Breast epithelium (tissue), 4 donors: ENCODE measurements at regions not wholly inside any gene's neighbourhood (a gene's known extent, or its start where the extent isn't known, plus 50 kb on each side); places are given as distances from the start of the nearest gene placed in this dataset.

Experiments used
- DNase-seq, 2 donors: peaks; one replicate each; pipeline ENCODE4 v3.0.0-alpha.2; 2019; ENCODE audit warnings: low spot score in 2 of 2
- H3K27ac ChIP-seq, 2 donors: fragments of 200-600 bp; sonication (generic) in 1 of 2; one replicate each; pipeline ENCODE4 v1.5.1; 2016 to 2019; ENCODE audit warnings: mild to moderate bottlenecking in 1 of 2
- H3K27me3 ChIP-seq, 2 donors: fragments of 200-600 bp; sonication (generic) in 1 of 2; one replicate each; pipeline versions ENCODE4 v1.5.1 to v1.6.0; 2017 to 2019; ENCODE audit warnings: control low read depth in 1 of 2, mild to moderate bottlenecking in 1 of 2
- H3K36me3 ChIP-seq: fragments of 200-600 bp; one replicate; pipeline ENCODE4 v1.5.1; 2019
- H3K4me1 ChIP-seq, 2 donors: fragments of 200-600 bp; sonication (generic); one replicate each; pipeline ENCODE4 v1.5.1; 2016 to 2019; ENCODE audit warnings: control low read depth in 1 of 2
- H3K4me3 ChIP-seq, 3 donors: fragments of 200-600 bp; sonication (generic); 1 replicate in 2 of 3; 2 replicates in 1 of 3; pipeline ENCODE4 v1.5.1; 2016 to 2019; ENCODE audit warnings: mild to moderate bottlenecking in 3 of 3, moderate library complexity in 2 of 3
- H3K9me3 ChIP-seq, 2 donors: fragments of 200-600 bp; sonication (generic) in 1 of 2; one replicate each; pipeline ENCODE4 v1.5.1; 2016 to 2019; ENCODE audit warnings: control low read depth in 1 of 2
- CTCF ChIP-seq, 3 donors: fragments of 450-650 bp; IDR thresholded peaks; one replicate each; pipeline ENCODE4 v1.5.1; 2016 to 2017; ENCODE audit warnings: antibody characterized with exemption in 3 of 3, mild to moderate bottlenecking in 3 of 3, moderate library complexity in 3 of 3
- POLR2A ChIP-seq: fragments of 450-650 bp; IDR thresholded peaks from one replicate; pipeline ENCODE4 v1.6.1; 2016; ENCODE audit warnings: antibody characterized with exemption, mild to moderate bottlenecking, moderate library complexity
- POLR2AphosphoS5 ChIP-seq, 3 donors: sonication (generic); formaldehyde crosslinking; IDR thresholded peaks; one replicate each; pipeline ENCODE4 v1.6.1; 2017; ENCODE audit warnings: antibody characterized with exemption in 3 of 3
- intact Hi-C: fragments of 100-400 bp; cut with DNase I; formaldehyde crosslinking; loops from one replicate; pipeline ENCODE4 v1.15.1; 2023; ENCODE audit warnings: low total_unique reads

- Histone ChIP-seq H3K27ac (peak overlapping the region in 1 of 2 donors; percentile 29), H3K4me3 (no peak overlapping the region), H3K9me3 (no peaks in the 10 kb centered on the region), H3K36me3 (no peaks in the 10 kb centered on the region), H3K27me3 (no peaks in the 10 kb centered on the region), H3K4me1 (no peaks in the 10 kb centered on the region)
- DNase-seq, result no peak
- intact Hi-C loops, result no loop called here
- TF ChIP-seq POLR2AphosphoS5 (IDR thresholded peaks at IDR 0.05) (no peak), CTCF (IDR thresholded peaks at IDR 0.05) (no peak), POLR2A (no peak)
These were observed 152.0 kb downstream of the ETS2 start for GRCh38 chr21:38957575-38958322.

DNA sequence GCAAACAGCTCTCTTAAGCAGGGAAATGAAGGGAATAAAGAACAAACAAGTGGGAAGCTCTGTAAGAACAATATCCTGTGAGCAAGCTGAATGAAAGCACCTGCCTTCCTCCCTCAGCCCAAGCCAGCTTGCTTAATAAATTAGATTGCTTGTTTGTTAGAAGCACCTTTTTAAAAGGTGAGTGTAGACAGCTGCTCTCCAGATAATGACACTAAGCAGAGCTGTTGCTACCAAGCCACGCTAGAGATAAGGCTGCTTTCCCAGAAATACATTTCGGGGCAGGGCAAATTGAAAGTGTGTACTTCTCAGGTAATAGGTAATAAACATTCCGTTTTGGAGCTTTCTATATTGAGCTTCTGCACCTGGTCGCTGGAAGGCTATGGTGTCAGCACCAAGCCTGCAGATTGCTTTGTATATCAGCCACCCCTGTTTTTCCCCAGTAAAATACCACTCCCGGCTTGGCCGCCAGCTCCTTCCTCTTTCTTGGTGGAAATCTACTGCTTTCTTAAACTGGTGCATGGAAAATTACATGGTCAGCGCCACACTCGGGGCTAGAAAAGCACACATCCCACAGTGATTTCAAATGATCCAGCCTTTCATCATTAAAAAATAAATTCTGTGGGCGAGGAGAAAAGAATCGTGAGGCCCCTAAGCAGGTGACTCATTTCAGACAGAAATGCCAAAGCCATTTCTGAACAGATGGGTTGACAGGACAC lies 151.3 kb downstream of the ETS2 start:
- intact Hi-C loops, result no loop called here

GRCh38 chr21:38956521-38956855 lies 150.8 kb downstream of the ETS2 start:
- no peak overlapping the region for H3K4me3 ChIP-seq
- H3K9me3 ChIP-seq, result no peaks in the 10 kb centered on the region
- DNase-seq, result no peak
- no peaks in the 10 kb centered on the region for H3K4me1 ChIP-seq
- no peaks in the 10 kb centered on the region for H3K36me3 ChIP-seq
- no peaks in the 10 kb centered on the region for H3K27me3 ChIP-seq
- no peak for TF ChIP-seq CTCF (IDR thresholded peaks at IDR 0.05)
- TF ChIP-seq POLR2AphosphoS5 (IDR thresholded peaks at IDR 0.05), result no peak
- no peak for TF ChIP-seq POLR2A
- intact Hi-C loops, result no loop called here
- no peak overlapping the region for H3K27ac ChIP-seq

More for the DNA sequence above, 151.3 kb downstream of the ETS2 start:
- Histone ChIP-seq H3K4me1 (no peaks in the 10 kb centered on the region), H3K36me3 (no peaks in the 10 kb centered on the region), H3K9me3 (no peaks in the 10 kb centered on the region), H3K27ac (no peak overlapping the region), H3K4me3 (no peak overlapping the region), H3K27me3 (no peaks in the 10 kb centered on the region)
- TF ChIP-seq POLR2AphosphoS5 (IDR thresholded peaks at IDR 0.05), result no peak
- no peak for TF ChIP-seq POLR2A
- TF ChIP-seq CTCF (IDR thresholded peaks at IDR 0.05), result no peak
- no peak for DNase-seq

DNA sequence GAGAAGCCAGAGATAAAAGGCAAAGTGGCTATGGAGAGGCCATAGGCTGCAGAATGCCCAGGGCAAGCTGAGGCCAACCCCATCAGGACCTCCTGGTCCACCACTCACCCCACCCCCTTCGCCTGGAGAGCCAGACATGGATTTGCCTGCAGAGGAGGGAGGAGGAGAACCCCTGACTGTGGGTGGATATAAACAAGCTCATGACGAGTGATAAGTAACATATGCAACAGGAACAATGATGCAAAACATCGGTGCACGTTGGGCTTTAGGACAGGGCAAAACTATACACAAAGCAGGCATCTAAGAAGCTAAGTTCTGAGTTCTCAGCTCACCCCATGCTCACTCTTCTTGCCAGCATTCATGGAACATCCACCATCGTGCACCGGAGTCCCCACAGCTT lies 150.3 kb downstream of the ETS2 start:
- DNase-seq, result no peak
- no peaks in the 10 kb centered on the region for H3K4me1 ChIP-seq
- no peak overlapping the region for H3K4me3 ChIP-seq
- no peaks in the 10 kb centered on the region for H3K27me3 ChIP-seq
- TF ChIP-seq POLR2A (no peak), POLR2AphosphoS5 (IDR thresholded peaks at IDR 0.05) (no peak), CTCF (IDR thresholded peaks at IDR 0.05) (no peak)
- no peaks in the 10 kb centered on the region for H3K36me3 ChIP-seq
- no peaks in the 10 kb centered on the region for H3K9me3 ChIP-seq
- no peak overlapping the region for H3K27ac ChIP-seq
- intact Hi-C loops, result no loop called here

- DNase-seq, result no peak
- no peaks in the 10 kb centered on the region for H3K4me1 ChIP-seq
- no peaks in the 10 kb centered on the region for H3K27me3 ChIP-seq
- no peaks in the 10 kb centered on the region for H3K9me3 ChIP-seq
- no peak overlapping the region for H3K4me3 ChIP-seq
- H3K36me3 ChIP-seq, result no peaks in the 10 kb centered on the region
- TF ChIP-seq POLR2A, result no peak
- intact Hi-C loops, result no loop called here
- H3K27ac ChIP-seq, result no peak overlapping the region
These were observed 149.8 kb downstream of the ETS2 start for GRCh38 chr21:38955495-38955894.
